ENCODE measurements at regions not wholly inside any gene's neighbourhood (a gene's known extent, or its start where the extent isn't known, plus 50 kb on each side); places are given as distances from the start of the nearest gene placed in this dataset.

- TF ChIP-seq EZH2 (IDR thresholded peaks at IDR 0.05; ENCODE audit: insufficient read depth, poor library complexity, severe bottlenecking), result no peak
- TF ChIP-seq EZH2phosphoT487 (IDR thresholded peaks at IDR 0.05; ENCODE audit: insufficient read depth, low read depth), result no peak
Measured at GRCh38 chr11:56849250-56849649, 100.8 kb upstream of the OR9G4 start.

Measured in GM23248 (cell line).